Thyroid gland (tissue), 4 donors: ENCODE measurements at regions not wholly inside any gene's neighbourhood (a gene's known extent, or its start where the extent isn't known, plus 50 kb on each side); places are given as distances from the start of the nearest gene placed in this dataset.

Experiments used
- DNase-seq, 2 donors: peaks; one replicate each; pipeline ENCODE4 v3.0.0-alpha.2; 2019
- H3K27ac ChIP-seq, 3 donors: fragments of 200-600 bp; sonication (generic); 1 replicate in 2 of 3; 2 replicates in 1 of 3; pipeline ENCODE4 v1.5.1; 2016 to 2019; ENCODE audit warnings: mild to moderate bottlenecking in 1 of 3, moderate library complexity in 1 of 3
- H3K27me3 ChIP-seq: fragments of 200-600 bp; sonication (generic); one replicate; pipeline ENCODE4 v1.5.1; 2019
- H3K36me3 ChIP-seq, 2 donors: fragments of 200-600 bp; sonication (generic); one replicate each; pipeline ENCODE4 v1.5.1; 2016 to 2019
- H3K4me1 ChIP-seq, 2 donors: fragments of 200-600 bp; sonication (generic); one replicate each; pipeline ENCODE4 v1.5.1; 2017 to 2019
- H3K4me3 ChIP-seq, 3 donors: fragments of 200-600 bp; sonication (generic); replicated peaks in 1 of 3; 1 replicate in 2 of 3; 2 replicates in 1 of 3; pipeline ENCODE4 v1.5.1; 2016; ENCODE audit warnings: mild to moderate bottlenecking in 1 of 3
- H3K9me3 ChIP-seq: fragments of 200-600 bp; sonication (generic); one replicate; pipeline ENCODE4 v1.5.1; 2017
- POLR2A ChIP-seq, 2 donors: fragments of 450-650 bp; IDR thresholded peaks; one replicate each; pipeline ENCODE4 v1.6.1; 2017; ENCODE audit warnings: antibody characterized with exemption in 2 of 2, mild to moderate bottlenecking in 2 of 2, moderate library complexity in 1 of 2
- WGBS, 2 donors: methylation state at CpG; one replicate each; pipeline ENCODE4 v1.1.5; 2017; 5-methylcytosine and 5-hydroxymethylcytosine counted together
- intact Hi-C: fragments of 100-400 bp; cut with DNase I; formaldehyde crosslinking; loops from one replicate; pipeline ENCODE4 v1.15.1; 2023
- TF ChIP-seq, protein P1 (sequence below), 6 experiments: fragments of 200-600 bp in 3 of 6; fragments of 450-650 bp in 3 of 6; sonication (generic) in 3 of 6; IDR thresholded peaks; one replicate each; pipeline ENCODE4 v1.5.1; 2016 to 2019; ENCODE audit warnings: antibody characterized with exemption in 6 of 6, mild to moderate bottlenecking in 2 of 6, inconsistent platforms in 1 of 6, moderate library complexity in 1 of 6

GRCh38 chr13:31053896-31054295 lies 107.8 kb downstream of the HSPH1 start:
- no peaks in the 10 kb centered on the region for H3K36me3 ChIP-seq
- H3K27me3 ChIP-seq, result no peaks in the 10 kb centered on the region
- H3K27ac ChIP-seq, result no peak overlapping the region
- TF ChIP-seq POLR2A (IDR thresholded peaks at IDR 0.05), result no peak
- TF ChIP-seq, protein P1, sequence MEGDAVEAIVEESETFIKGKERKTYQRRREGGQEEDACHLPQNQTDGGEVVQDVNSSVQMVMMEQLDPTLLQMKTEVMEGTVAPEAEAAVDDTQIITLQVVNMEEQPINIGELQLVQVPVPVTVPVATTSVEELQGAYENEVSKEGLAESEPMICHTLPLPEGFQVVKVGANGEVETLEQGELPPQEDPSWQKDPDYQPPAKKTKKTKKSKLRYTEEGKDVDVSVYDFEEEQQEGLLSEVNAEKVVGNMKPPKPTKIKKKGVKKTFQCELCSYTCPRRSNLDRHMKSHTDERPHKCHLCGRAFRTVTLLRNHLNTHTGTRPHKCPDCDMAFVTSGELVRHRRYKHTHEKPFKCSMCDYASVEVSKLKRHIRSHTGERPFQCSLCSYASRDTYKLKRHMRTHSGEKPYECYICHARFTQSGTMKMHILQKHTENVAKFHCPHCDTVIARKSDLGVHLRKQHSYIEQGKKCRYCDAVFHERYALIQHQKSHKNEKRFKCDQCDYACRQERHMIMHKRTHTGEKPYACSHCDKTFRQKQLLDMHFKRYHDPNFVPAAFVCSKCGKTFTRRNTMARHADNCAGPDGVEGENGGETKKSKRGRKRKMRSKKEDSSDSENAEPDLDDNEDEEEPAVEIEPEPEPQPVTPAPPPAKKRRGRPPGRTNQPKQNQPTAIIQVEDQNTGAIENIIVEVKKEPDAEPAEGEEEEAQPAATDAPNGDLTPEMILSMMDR (IDR thresholded peaks at IDR 0.05), result no peak
- intact Hi-C loops, result no loop called here
- H3K4me3 ChIP-seq, result no peak overlapping the region
- no peak for DNase-seq
- WGBS, 2 donors, result 89 to 98% methylated on average over 6 of the region's 6 CpGs
- H3K4me1 ChIP-seq, result no peaks in the 10 kb centered on the region
- no peaks in the 10 kb centered on the region for H3K9me3 ChIP-seq

DNA sequence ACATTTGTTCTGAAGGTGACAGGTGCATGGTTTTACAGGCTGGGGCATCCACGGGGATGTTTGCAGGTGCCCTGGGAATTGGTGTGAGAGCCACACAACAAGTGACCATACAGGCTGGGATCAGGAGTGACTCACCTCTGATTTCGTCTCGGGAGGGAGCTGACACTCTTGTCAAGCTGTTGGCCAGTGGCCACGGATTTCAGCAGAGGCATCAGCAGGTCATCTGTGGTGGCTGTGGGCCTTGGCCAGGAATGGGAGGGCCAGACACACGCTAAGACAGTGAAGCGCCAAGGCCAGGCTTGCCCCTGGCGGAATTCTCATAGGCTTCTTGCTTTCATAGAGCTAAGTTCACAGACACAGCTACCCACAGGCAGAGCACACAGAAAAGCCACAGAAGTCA lies 108.6 kb downstream of the HSPH1 start:
- intact Hi-C loops, result no loop called here
- DNase-seq, result no peak
- no peaks in the 10 kb centered on the region for H3K9me3 ChIP-seq
- H3K27me3 ChIP-seq, result no peaks in the 10 kb centered on the region
- no peak overlapping the region for H3K27ac ChIP-seq
- H3K36me3 ChIP-seq, result no peaks in the 10 kb centered on the region
- no peak overlapping the region for H3K4me3 ChIP-seq
- 61 to 77% methylated on average over 7 of the region's 7 CpGs for WGBS, 2 donors
- H3K4me1 ChIP-seq, result no peaks in the 10 kb centered on the region
- TF ChIP-seq, protein P1 (IDR thresholded peaks at IDR 0.05), result no peak
- TF ChIP-seq POLR2A (IDR thresholded peaks at IDR 0.05), result no peak

GRCh38 chr13:31052478-31052877 lies 109.2 kb downstream of the HSPH1 start:
- 87 to 97% methylated on average over 8 of the region's 8 CpGs for WGBS, 2 donors

GRCh38 chr13:31051999-31052398 lies 109.7 kb downstream of the HSPH1 start:
- TF ChIP-seq, protein P1 (IDR thresholded peaks at IDR 0.05), result no peak
- TF ChIP-seq POLR2A (IDR thresholded peaks at IDR 0.05), result no peak
- no peak overlapping the region for H3K4me3 ChIP-seq
- no peak overlapping the region for H3K27ac ChIP-seq
- WGBS, 2 donors, result 90 to 91% methylated on average over 8 of the region's 8 CpGs
- no peaks in the 10 kb centered on the region for H3K9me3 ChIP-seq
- H3K27me3 ChIP-seq, result no peaks in the 10 kb centered on the region
- DNase-seq, result no peak
- intact Hi-C loops, result no loop called here
- peaks cover 0 to 2% of the 10 kb centered on the region in 2 donors for H3K4me1 ChIP-seq
- H3K36me3 ChIP-seq, result no peaks in the 10 kb centered on the region

More at GRCh38 chr13:31052478-31052877, 109.2 kb downstream of the HSPH1 start:
- Histone ChIP-seq H3K9me3 (no peaks in the 10 kb centered on the region), H3K27me3 (no peaks in the 10 kb centered on the region), H3K27ac (no peak overlapping the region), H3K4me3 (no peak overlapping the region), H3K36me3 (no peaks in the 10 kb centered on the region), H3K4me1 (no peaks in the 10 kb centered on the region)
- intact Hi-C loops, result no loop called here
- no peak for DNase-seq
- TF ChIP-seq POLR2A (IDR thresholded peaks at IDR 0.05), result no peak
- TF ChIP-seq, protein P1 (IDR thresholded peaks at IDR 0.05), result no peak

DNA sequence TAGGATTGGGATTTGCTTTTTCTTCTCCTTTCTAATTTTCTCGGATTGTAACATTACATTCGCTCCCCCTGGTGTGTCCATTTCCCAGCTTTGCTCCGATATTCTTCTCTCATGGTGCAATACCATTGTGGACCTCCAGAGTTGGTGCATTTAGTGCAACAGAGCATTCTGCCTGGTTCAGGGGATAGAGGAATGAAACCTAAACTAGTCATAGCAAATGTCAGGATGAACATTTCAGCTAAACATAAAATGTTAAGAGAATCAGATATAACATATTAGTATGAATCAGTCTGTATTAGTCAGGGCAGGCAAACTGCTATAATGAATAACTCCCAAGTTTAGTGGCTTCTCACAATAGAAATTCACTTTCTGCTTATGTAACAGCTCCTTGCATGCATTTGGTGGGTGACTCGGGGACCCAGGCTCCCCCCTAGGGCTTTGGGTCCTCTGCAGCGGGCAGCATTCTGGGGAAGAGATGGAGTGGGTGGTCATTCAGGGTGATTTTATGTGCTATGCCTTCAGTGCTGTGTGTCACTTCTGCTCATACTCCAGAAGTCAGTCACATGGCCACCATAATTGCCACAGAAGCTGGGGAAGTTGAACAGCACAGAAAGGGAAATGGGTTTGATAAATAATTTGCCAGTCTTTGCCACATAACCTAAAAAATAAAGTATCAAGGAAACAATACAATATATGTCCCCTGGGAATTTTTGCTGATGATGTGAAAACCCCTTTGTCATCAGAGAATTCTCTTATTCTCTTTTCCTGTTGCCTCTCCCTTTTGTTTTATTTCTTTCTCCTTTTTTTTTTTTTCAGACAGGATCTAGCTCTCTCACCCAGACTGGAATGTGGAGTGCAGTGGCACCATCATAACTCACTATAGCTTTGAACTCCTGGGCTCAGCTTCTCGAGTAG lies 111.0 kb downstream of the HSPH1 start:
- Histone ChIP-seq H3K27ac (no peak overlapping the region), H3K9me3 (no peaks in the 10 kb centered on the region), H3K36me3 (no peaks in the 10 kb centered on the region), H3K27me3 (no peaks in the 10 kb centered on the region), H3K4me3 (no peak overlapping the region), H3K4me1 (peaks cover 9 to 15% of the 10 kb centered on the region in 2 donors)
- TF ChIP-seq, protein P1 (IDR thresholded peaks at IDR 0.05), result no peak
- no peak for TF ChIP-seq POLR2A (IDR thresholded peaks at IDR 0.05)
- DNase-seq, result no peak
- intact Hi-C loops, result no loop called here
- WGBS, 2 donors, result 69 to 84% methylated on average over 6 of the region's 6 CpGs
